Central memory CD4-positive, alpha-beta T cell (primary cell): ENCODE measurements at regions not wholly inside any gene's neighbourhood (a gene's known extent, or its start where the extent isn't known, plus 50 kb on each side); places are given as distances from the start of the nearest gene placed in this dataset.
"Not testable (repeated sequence)": the region's sequence is repeated elsewhere in the genome, so short reads cannot be mapped to it uniquely, and the experiment has no call there.

ENCODE experiments used
- DNase-seq: peaks from one replicate; pipeline ENCODE4 v3.0.0; 2022

DNA sequence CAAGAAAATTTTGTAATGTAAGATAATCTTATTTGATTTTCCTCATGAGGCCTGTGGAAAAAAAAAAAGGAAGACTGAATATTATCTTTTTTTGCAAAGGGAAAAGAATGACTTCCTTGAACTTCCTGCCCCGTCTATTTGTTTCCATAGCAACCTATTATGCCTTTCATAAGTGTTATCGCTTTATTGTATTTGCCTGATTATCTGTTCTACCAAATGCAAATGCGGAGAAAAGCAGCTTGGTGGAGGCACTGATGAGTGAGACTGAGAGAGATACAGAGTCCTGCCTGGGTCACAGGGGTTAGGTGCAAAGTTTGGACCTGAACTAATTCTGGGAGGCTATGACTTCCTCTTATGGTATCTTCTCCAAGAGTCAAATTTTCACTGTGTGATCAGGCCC is 334.0 kb upstream of the KCNMB2 start:
- no peak for DNase-seq

DNA sequence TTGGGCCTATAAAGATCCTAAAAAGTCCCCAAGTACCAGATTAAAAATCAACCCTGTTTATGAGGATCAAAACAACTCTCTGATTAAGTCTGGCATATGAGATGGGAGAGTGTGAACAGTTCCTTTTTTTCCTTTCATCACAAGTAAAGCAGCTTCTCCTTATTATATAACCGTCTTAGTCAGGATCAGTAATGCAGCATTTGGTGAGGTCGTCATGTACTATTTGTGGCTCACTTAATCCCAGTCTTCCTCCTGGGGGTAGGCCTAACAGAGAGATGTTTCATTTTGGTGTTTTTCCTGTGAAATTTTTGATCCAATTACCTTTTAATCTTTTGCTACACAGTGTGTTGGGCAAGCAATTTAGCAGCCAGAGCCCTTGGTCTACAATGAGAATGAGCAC is 333.1 kb upstream of the KCNMB2 start:
- DNase-seq: no peak

DNA sequence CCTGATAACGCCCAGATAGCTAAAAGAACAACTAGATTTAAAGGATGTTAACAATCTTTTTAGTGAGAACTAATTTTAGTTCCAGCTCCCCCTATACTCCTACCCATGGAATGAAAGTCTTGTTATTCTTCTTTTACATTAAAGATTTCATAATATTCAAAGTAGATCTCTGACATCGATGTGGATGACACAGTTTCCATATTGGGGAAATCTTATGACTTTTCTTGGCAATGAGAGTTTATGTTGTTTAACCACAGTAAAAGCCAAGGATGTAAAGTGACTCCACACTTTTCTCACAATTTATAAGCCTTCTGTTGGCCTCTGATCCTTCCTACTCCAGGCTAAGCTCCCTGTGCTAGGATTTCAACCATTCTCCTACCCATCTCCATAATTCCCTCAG is 332.6 kb upstream of the KCNMB2 start:
- no peak for DNase-seq

DNA sequence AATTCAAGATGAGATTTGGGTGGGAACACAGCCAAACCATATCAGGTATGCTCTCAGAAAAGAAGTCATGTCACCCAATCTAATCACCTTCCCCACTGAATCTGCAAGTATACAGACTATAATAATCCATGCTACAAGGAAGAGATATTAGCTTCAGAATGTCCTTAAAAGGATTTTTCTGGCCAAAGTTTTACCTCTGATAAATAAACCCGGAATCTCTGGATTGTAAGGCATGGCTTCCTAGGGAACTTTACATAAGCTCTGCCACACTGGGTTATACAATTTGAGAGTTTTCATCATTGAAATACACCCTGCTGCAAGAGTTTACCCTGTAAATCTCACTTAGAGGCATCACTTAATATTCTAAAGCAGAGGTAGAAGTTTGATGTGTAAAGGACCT is 330.5 kb upstream of the KCNMB2 start:
- DNase-seq: no peak

DNA sequence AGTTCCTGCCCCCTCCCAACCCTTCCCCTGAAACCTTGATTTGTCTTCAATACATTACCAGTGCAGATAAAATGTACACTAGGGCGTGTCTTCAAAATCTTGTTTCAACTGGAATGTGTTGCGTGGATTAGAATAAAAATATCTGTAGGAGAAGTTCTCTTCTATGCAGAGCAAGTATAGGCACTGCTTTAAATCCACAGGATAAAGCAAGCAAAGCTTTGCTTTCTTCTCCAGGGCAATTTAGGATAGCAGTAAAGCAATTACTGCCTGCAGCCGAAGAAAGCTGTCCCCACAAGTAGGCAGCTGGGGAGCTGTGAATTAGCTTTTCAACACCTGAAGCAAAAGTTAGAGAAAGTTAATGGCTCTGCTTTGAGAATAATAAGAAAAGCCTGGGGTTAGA is 329.7 kb upstream of the KCNMB2 start:
- DNase-seq: no peak

DNA sequence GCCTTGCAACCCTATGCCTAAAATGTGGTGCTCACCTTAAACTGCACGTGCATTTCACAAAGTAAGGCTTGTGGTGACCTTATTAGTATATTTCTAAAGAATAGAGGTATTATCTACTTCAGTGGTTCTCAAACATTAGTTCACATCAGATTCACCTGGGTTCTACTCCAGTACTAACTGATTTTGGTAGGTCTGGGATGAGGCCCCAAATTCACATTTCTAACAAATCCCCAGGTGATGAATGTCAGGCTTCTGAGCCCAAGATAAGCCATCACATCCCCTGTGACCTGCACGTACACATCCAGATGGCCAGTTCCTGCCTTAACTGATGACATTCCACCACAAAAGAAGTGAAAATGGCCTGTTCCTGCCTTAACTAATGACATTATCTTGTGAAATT is 329.1 kb upstream of the KCNMB2 start:
- not testable (repeated sequence) for DNase-seq

DNA sequence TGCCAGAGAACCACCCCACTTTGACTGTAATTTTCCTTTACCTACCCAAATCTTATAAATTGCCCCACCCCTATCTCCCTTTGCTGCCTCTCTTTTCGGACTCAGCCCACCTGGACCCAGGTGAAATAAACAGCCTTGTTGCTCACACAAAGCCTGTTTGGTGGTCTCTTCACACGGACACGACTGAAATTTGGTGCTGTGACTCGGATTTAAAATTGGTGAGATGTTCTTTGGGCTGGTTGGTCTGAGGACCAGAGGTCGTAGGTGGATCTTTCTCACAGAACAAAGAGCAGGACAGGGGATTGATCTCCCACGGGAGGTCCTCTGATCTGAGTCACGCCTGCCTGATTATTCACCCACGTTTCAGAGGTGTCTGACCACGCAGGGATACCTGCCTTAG is 328.6 kb upstream of the KCNMB2 start:
- not testable (repeated sequence) for DNase-seq

DNA sequence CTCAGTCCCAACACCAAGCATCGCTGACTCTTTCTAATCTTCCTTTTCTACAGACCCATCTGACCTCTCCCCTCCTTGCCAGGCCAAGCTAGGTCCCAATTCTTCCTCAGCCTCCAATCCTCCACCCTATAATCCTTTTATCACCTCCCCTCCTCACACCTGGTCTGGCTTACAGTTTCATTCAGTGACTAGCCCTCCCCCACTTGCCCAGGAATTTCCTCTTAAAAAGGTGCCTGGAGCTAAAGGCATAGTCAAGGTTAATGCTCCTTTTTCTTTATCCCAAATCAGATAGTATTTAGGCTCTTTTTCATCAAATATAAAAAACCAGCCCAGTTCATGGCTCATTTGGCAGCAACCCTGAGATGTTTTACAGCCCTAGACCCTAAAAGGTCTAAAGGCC is 327.1 kb upstream of the KCNMB2 start:
- not testable (repeated sequence) for DNase-seq

DNA sequence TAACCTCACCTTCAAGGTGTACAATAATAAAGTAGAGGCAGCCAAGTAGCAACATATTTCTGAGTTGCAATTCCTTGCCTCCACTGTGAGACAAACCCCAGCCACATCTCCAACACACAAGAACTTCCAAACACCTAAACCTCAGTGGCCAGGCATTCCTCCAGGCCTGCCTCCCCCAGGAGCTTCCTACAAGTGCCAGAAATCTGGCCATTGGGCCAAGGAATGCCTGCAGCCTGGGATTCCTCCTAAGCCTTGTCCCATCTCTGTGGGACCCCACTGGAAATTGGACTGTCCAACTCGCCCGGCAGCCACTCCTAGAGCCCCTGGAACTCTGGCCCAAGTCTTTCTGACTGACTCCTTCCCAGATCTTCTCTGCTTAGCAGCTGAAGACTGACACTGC is 326.6 kb upstream of the KCNMB2 start:
- DNase-seq: not testable (repeated sequence)

DNA sequence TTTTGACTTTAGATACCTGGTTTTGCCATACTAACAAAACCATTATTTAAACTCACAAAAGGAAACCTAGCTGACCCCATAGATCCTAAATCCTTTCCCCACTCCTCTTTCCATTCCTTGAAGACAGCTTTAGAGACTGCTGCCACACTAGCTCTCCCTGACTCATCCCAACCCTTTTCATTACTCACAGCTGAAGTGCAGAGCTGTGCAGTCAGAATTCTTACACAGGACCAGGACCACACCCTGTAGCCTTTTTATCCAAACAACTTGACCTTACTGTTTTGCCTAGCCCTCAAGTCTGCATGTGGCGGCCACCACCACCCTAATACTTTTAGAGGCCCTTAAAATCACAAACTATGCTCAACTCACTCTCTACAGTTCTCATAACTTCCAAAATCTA is 325.1 kb upstream of the KCNMB2 start:
- not testable (repeated sequence) for DNase-seq

DNA sequence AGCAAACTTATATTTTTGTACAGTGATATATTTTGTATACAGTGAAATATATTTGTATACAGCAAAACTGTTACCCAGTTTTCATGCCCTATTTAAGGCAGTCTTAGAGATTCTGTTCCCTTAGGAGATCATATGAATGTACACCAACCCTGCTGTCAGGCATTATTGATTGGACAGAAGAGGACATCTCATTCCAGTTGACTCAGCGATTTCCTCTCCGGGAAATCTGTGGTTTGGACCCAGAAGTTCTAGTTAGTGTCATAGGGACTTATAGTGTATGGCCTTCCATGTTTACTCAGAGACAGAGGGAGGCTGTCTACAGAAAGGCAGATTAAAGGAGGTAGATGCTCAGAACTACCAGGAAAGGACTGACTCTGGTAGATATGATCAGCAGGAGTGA is 318.8 kb upstream of the KCNMB2 start:
- no peak for DNase-seq

DNA sequence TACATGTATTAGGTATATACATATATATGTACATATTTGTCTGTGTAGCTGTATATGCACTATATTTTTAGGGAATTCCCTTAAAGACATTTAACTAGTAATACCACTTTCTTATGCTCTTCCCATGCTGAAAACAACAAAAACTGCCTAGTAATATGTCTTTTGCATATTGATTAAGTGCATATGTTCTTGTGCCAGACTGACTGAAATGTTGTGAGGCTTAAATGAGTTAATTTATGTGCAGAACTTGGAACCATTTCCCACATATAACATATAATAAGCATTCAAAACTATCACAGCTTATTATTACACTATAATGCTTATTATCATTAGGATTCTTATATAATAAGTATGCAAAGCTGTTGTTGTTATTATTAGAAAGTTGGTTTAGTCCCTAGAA is 318.0 kb upstream of the KCNMB2 start:
- no peak for DNase-seq

DNA sequence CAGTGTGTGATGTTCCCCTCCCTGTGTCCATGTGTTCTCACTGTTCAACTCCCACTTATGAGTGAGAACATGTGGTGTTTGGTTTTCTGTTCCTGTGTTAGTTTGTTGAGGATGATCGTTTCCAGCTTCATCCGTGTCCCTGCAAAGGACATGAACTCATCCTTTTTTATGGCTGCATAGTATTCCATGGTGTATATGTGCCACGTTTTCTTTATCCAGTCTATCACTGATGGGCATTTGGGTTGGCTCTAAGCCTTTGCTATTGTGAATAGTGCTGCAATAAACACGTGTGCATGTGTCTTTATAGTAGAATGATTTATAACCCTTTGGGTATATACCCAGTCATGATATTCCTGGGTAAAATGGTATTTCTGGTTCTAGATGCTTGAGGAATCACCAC is 316.6 kb upstream of the KCNMB2 start:
- not testable (repeated sequence) for DNase-seq

DNA sequence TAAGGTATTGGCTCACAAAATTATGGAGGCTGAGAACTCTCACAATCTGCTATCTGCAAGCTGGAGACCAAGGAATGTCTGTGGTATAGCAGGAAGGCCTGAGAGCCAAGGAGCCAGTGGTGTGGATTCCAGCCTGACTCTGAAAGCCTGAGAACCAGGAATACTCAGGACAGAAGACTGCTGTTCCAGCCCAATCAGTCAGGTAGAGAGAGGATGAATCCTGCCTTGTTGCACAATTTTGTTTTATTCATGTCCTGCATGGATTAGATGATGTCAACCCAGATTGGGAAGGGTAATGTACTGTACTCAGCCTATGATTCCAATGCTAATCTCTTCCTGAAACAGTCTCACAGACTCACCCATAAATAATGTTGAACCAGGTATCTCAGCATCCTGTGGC is 312.4 kb upstream of the KCNMB2 start:
- DNase-seq: no peak

DNA sequence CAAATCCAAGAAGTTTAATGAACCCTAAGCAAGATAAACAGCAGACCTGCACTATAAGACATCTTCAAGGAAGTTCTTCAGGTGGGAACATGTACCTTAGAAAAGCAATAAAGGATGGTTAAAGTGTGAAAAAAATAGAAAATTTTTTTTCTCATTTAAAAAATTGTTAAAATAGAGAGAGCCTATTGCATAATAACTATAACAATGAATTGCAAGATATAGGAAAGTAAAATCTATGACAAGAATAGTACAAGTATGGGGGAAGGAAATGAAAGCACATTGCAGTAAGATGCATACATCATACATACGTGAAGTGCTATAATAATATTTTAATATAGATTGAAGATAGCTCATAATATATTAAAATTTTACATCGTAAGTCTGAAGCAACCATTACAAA is 310.1 kb upstream of the KCNMB2 start:
- DNase-seq: no peak

DNA sequence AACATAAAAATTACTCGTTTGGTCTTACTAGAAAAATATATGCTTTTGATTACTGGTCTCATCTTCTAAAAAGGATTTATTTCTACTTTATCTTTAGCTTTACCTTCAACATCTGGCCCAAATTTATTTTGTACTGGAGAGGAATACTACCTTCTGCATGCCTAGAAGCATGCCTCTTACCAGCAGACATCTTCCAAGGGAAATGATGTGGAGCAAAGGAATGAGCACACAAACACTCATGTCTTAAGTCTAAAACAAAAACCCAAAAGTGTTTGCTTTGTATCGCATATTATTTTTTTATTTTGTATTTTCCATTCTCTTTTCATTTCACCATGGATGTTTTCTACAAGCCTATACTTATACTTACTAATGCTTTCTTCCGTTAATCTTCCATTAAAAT is 304.6 kb upstream of the KCNMB2 start:
- no peak for DNase-seq

DNA sequence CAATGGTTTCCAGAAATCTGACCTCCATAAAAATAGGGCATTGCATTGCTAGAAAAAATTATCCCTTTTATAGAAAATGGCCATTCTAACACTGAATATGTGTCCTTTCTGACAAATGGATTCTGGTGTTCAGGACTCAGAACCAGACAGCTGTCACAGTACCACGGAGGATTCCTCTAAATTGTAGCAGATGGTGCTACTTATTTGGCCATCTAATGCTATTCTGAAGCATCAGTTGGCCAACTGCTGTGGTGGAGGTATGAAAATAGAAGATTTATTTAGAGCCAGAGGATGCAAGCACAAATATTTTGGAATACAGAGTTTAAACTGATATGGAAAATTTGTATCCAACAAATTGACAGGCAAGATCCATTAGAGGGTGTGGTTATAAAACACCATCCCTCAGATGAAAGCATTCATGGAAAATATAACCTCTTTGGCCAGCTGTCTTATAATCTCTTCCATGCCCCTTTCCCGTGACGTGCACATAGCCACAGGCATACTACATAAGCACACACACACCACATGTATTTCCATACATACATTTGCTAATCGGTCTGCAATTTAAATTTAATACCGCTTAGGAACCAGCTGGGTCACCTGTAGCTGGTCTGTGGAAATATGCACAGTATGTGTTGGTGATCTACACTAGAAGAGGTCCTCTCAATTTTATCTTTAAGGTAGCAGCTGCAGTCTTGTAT is 302.7 kb upstream of the KCNMB2 start:
- no peak for DNase-seq

DNA sequence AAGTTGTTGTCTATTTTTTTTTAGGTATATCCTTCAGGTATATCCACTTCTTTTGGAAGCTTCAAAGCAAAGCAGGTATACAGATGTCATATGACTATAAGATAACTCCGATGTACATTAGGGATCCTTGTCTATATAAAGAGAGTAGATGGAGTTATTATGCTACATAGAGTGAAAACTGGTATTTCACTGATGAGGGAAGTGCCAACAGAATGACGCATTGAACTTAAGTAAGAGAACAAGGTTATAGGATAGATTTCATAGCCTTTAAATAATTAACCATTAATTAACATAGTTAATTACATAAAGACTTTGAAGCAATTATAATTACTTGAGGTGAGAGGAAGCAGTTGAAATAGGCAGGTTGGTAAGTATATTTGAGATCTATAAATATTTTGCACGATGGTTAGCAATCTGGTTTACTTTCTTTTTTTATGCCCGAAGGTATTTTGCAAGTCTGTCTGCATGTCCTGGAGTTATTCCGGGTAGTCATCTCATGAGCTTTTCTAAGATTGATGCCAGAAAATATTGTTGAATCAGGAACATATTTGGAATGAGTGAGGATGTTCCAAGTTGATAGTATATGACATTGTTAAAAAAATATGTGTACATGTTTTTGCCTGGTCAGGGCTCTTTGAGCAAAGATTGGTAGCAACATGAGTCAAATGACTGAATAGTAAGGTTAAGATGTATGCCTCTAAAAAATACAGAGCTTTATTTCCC is 299.5 kb upstream of the KCNMB2 start:
- no peak for DNase-seq

DNA sequence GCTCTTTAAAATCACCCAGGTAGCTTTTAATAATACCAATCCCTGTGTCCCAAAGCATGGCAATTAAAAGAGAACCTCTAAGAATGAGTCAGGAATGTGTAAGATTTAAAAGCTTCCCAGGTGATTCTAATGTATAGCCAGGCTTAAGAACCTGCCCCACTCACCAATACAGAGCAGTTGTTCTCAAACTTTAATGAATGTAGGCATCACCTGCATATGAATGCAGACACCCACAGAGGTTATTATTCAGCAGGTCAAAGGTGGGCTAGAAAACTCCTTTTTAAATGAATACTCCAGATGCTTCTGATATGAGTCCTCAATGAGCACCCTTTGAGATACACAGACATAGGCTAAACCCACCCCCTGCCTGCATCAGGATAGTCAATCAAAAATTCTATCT is 298.1 kb upstream of the KCNMB2 start:
- DNase-seq: no peak

DNA sequence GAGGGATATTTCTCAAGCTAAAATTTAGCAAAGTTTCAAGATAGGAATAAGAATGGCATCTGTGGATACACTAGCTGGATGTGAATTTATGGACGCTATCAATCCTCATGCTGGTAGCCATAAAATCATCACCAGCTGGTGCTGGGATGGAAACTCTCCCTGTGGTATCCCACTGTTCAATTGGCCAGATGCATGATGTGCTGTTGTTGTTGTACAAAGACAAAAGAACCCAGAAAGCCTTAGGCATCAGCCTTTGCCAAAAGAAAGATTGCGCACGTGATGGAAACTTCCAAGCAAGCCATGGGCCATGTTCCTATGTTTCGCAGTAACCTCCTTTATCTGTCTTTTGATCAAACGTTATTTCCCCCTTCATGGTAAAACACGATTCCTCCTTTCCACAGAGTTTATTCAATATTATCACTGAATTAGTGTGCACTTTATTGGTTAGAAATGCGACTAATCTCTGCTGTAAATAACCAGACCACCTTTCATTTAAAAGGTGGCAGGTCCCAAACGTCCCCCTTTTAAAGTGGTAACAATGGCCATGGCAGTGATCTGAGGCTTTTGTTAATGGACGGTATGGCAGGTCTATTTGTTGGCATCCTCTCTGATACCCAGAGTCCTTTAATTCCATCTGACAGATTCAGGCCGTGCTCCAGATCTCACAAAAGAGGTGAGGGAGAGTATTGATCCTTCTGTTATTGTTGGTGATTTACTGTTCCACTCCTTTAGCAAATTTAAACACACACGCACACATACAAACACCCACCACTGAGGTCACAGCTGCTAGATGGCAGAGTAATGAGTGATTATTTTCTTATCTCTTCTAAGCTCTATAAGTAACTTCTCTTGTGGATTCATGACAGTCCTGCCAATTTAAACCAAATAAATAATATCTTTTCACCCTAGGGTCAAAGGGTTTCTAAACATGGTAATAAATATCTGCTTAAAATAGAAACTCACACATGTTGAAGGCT is 291.2 kb upstream of the KCNMB2 start:
- DNase-seq: no peak

DNA sequence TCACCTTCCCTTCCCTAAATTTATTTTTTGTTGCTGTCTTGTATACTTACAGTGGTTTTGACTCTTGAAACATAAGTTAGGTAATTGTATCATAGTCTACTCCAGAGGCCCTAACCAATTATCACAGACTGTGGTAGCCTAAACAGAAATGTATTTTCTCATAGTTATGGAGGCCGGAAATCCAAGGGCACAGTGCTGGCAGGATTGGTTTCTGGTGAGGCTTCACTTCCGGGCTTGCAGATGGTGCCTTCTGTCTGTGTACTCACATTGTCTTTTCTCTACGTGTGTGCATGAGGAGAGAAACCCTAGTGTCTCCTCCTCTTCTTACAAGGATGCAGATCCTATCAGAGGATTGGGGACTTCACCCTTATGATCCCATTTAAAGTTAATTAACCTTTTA is 290.2 kb upstream of the KCNMB2 start:
- no peak for DNase-seq

DNA sequence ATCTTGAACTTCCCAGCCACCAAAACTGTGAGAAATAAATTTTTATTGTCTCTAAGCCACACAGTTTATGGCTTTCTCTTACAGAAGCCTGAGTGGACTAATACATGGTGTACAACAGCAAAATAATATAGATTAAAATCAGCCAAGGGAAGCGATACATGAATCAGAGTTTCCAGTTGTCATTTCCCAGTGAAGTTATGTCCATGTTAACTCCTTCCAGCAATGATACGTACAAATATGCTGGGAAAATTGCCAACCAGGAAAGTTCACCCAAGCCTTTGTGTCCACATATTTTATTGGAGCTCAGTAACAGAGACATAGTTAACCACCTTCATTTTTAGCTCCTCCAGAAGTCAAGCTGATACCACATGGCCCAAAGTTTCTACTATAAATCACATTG is 280.9 kb upstream of the KCNMB2 start:
- DNase-seq: no peak

DNA sequence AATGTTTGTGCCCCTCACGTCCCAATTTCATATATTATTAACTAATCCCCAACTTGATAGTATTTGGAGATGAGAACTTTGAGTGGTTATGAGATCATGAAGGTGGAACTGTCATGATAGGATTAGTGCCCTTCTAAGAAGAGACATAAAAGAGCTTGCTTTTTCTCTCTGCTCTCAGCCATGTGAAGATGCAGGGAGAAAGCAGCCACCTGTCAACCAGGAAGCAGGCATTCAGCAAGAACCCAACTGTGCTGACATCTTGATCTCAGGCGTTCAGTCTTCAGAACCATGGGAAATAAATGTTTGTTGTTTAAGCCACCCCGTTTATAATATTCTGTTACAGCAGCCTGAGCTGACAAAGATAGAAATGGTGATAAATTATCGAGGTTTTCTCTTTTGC is 278.7 kb upstream of the KCNMB2 start:
- no peak for DNase-seq

DNA sequence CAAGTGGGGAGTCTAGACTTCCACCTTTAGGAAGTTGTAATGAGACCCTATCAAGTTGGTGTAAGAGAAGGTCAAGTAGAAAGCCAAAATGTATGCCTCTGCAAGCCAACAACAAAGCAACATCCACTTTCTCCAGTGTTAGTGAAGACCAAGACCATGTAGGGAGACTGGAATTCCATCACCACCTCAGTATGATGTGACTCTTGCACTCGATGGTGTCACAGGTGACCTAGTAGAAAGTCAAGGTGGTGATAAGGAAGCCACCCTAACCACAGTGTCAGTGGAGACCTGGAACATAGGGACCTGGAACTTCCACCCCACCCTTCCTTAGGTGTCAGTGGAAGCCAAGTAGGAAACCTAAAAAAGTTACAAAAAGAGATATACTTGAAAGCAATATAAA is 278.1 kb upstream of the KCNMB2 start:
- no peak for DNase-seq
